ENCODE measurements at regions not wholly inside any gene's neighbourhood (a gene's known extent, or its start where the extent isn't known, plus 50 kb on each side); places are given as distances from the start of the nearest gene placed in this dataset.

- TF ChIP-seq POU2F2 (IDR thresholded peaks at IDR 0.05; ENCODE audit: low read depth, low read length): no peak
- no peak for TF ChIP-seq POLR2A (IDR thresholded peaks at IDR 0.05; ENCODE audit: low read depth, low read length)
- no peak for TF ChIP-seq TAF1 (IDR thresholded peaks at IDR 0.05; ENCODE audit: low read depth, low read length)
- no peak for TF ChIP-seq POLR2AphosphoS5 (IDR thresholded peaks at IDR 0.05; ENCODE audit: low read depth, low read length)
Observed at GRCh38 chr14:101627915-101628262, 66.6 kb downstream of the DIO3 start.

Measured in GM12891 (cell line).